Mammary epithelial cell (primary cell): ENCODE measurements at regions not wholly inside any gene's neighbourhood (a gene's known extent, or its start where the extent isn't known, plus 50 kb on each side); places are given as distances from the start of the nearest gene placed in this dataset.

Experiments
- CTCF ChIP-seq, 2 donors: IDR thresholded peaks in 1 of 2; conservative IDR thresholded peaks in 1 of 2; 2 replicates each; pipeline ENCODE4 v1.5.1; 2011 to 2012; ENCODE audit warnings: inconsistent platforms in 2 of 2, low read length in 2 of 2, mild to moderate bottlenecking in 2 of 2, control low read depth in 1 of 2, low read depth in 1 of 2; ENCODE audit not compliant: insufficient read depth in 1 of 2; ENCODE audit errors: extremely low read depth in 1 of 2
- EZH2 ChIP-seq: IDR thresholded peaks from 2 replicates; pipeline ENCODE4 v1.6.1; 2012; ENCODE audit warnings: low read length, inconsistent platforms, borderline replicate concordance

GRCh38 chr1:61523229-61523628, 201.7 kb downstream of the TM2D1 start:
- no peak for TF ChIP-seq CTCF (conservative IDR thresholded peaks at IDR 0.05 in 1 of 2, IDR thresholded peaks at IDR 0.05 in 1 of 2; ENCODE audit: extremely low read depth in 1 of 2, insufficient read depth in 1 of 2, low read depth in 1 of 2, low read length in 2 of 2)
- TF ChIP-seq EZH2, result no peak
